ENCODE measurements at regions not wholly inside any gene's neighbourhood (a gene's known extent, or its start where the extent isn't known, plus 50 kb on each side); places are given as distances from the start of the nearest gene placed in this dataset.

GRCh38 chr16:51670527-51670926, 519.5 kb upstream of the SALL1 start:
- Mint-ChIP-seq H3K27ac (no peak overlapping the region), H3K9me3 (peaks cover 0 to 18% (median 6%) of the 10 kb centered on the region in 8 donors), H3K36me3 (no peaks in the 10 kb centered on the region), H3K4me1 (no peaks in the 10 kb centered on the region), H3K4me3 (no peak overlapping the region), H3K27me3 (no peaks in the 10 kb centered on the region)
- intact Hi-C loops (cut with micrococcal nuclease), result no loop called here
- no peak for DNase-seq
- Histone ChIP-seq H3K36me3 (ENCODE audit: insufficient read depth, low read length) (no peaks in the 10 kb centered on the region), H3K4me3 (ENCODE audit: low read length in 2 of 2) (no peak overlapping the region), H3K4me1 (ENCODE audit: insufficient read depth, low read length) (no peaks in the 10 kb centered on the region), H3K27me3 (ENCODE audit: insufficient read depth, low read length) (no peaks in the 10 kb centered on the region), H3K9me3 (ENCODE audit: control insufficient read depth in 1 of 2, low read length in 2 of 2) (no peaks in the 10 kb centered on the region), H3K27ac (ENCODE audit: low read depth, low read length) (no peak overlapping the region)
- CTCF ChIA-PET (ENCODE audit: partially characterized antibody), result no interaction called here
- POLR2A ChIA-PET (ENCODE audit: partially characterized antibody), result no interaction called here

GRCh38 chr16:51666821-51667220, 515.8 kb upstream of the SALL1 start:
- CTCF ChIA-PET (ENCODE audit: partially characterized antibody), result no interaction called here
- no peaks in the 10 kb centered on the region for H3K27me3 Mint-ChIP-seq
- peaks cover 0 to 32% (median 7%) of the 10 kb centered on the region in 8 donors for H3K9me3 Mint-ChIP-seq
- DNase-seq, result no peak
- Histone ChIP-seq H3K4me1 (ENCODE audit: insufficient read depth, low read length) (no peaks in the 10 kb centered on the region), H3K36me3 (ENCODE audit: insufficient read depth, low read length) (no peaks in the 10 kb centered on the region), H3K9me3 (ENCODE audit: control insufficient read depth in 1 of 2, low read length in 2 of 2) (no peaks in the 10 kb centered on the region), H3K27me3 (ENCODE audit: insufficient read depth, low read length) (no peaks in the 10 kb centered on the region), H3K27ac (ENCODE audit: low read depth, low read length) (no peak overlapping the region), H3K4me3 (ENCODE audit: low read length in 2 of 2) (no peak overlapping the region)
- no peak overlapping the region for H3K27ac Mint-ChIP-seq
- H3K4me1 Mint-ChIP-seq, result no peaks in the 10 kb centered on the region
- peak overlapping the region in 1 of 8 donors; percentile 8 for H3K4me3 Mint-ChIP-seq
- intact Hi-C loops (cut with micrococcal nuclease), result no loop called here
- POLR2A ChIA-PET (ENCODE audit: partially characterized antibody), result no interaction called here
- no peaks in the 10 kb centered on the region for H3K36me3 Mint-ChIP-seq

- DNase-seq, result no peak
- H3K27ac ChIP-seq (ENCODE audit: low read depth, low read length), result no peak overlapping the region
- ChIA-PET CTCF (ENCODE audit: partially characterized antibody) (no interaction called here), POLR2A (ENCODE audit: partially characterized antibody) (no interaction called here)
- no peaks in the 10 kb centered on the region for H3K4me1 ChIP-seq (ENCODE audit: insufficient read depth, low read length)
- no peaks in the 10 kb centered on the region for H3K4me1 Mint-ChIP-seq
- no peaks in the 10 kb centered on the region for H3K27me3 ChIP-seq (ENCODE audit: insufficient read depth, low read length)
- H3K27me3 Mint-ChIP-seq, result no peaks in the 10 kb centered on the region
- H3K27ac Mint-ChIP-seq, result no peak overlapping the region
- H3K36me3 Mint-ChIP-seq, result no peaks in the 10 kb centered on the region
- no peak overlapping the region for H3K4me3 Mint-ChIP-seq
- peaks cover 0 to 33% (median 7%) of the 10 kb centered on the region in 8 donors for H3K9me3 Mint-ChIP-seq
- H3K9me3 ChIP-seq (ENCODE audit: control insufficient read depth in 1 of 2, low read length in 2 of 2), result no peaks in the 10 kb centered on the region
- intact Hi-C loops (cut with micrococcal nuclease), result no loop called here
- no peaks in the 10 kb centered on the region for H3K36me3 ChIP-seq (ENCODE audit: insufficient read depth, low read length)
- no peak overlapping the region for H3K4me3 ChIP-seq (ENCODE audit: low read length in 2 of 2)
Measured at GRCh38 chr16:51666074-51666473, 515.0 kb upstream of the SALL1 start.

- no peaks in the 10 kb centered on the region for H3K9me3 ChIP-seq (ENCODE audit: control insufficient read depth in 1 of 2, low read length in 2 of 2)
- intact Hi-C loops (cut with micrococcal nuclease), result no loop called here
- no peak overlapping the region for H3K4me3 Mint-ChIP-seq
- no peaks in the 10 kb centered on the region for H3K36me3 ChIP-seq (ENCODE audit: insufficient read depth, low read length)
- ChIA-PET POLR2A (ENCODE audit: partially characterized antibody) (no interaction called here), CTCF (ENCODE audit: partially characterized antibody) (no interaction called here)
- no peak overlapping the region for H3K4me3 ChIP-seq (ENCODE audit: low read length in 2 of 2)
- H3K27ac Mint-ChIP-seq, result no peak overlapping the region
- H3K4me1 ChIP-seq (ENCODE audit: insufficient read depth, low read length), result no peaks in the 10 kb centered on the region
- DNase-seq, result no peak
- H3K27me3 ChIP-seq (ENCODE audit: insufficient read depth, low read length), result no peaks in the 10 kb centered on the region
- H3K27ac ChIP-seq (ENCODE audit: low read depth, low read length), result no peak overlapping the region
- H3K4me1 Mint-ChIP-seq, result no peaks in the 10 kb centered on the region
- peaks cover 0 to 33% (median 7%) of the 10 kb centered on the region in 8 donors for H3K9me3 Mint-ChIP-seq
- no peaks in the 10 kb centered on the region for H3K36me3 Mint-ChIP-seq
- H3K27me3 Mint-ChIP-seq, result no peaks in the 10 kb centered on the region
Measured at GRCh38 chr16:51665436-51665998, 514.4 kb upstream of the SALL1 start.

GRCh38 chr16:51658531-51658930, 507.5 kb upstream of the SALL1 start:
- no peaks in the 10 kb centered on the region for H3K4me1 Mint-ChIP-seq
- DNase-seq, result no peak
- no peak overlapping the region for H3K27ac Mint-ChIP-seq
- Histone ChIP-seq H3K9me3 (ENCODE audit: control insufficient read depth in 1 of 2, low read length in 2 of 2) (no peaks in the 10 kb centered on the region), H3K4me1 (ENCODE audit: insufficient read depth, low read length) (no peaks in the 10 kb centered on the region), H3K4me3 (ENCODE audit: low read length in 2 of 2) (no peak overlapping the region), H3K27ac (ENCODE audit: low read depth, low read length) (no peak overlapping the region), H3K27me3 (ENCODE audit: insufficient read depth, low read length) (no peaks in the 10 kb centered on the region), H3K36me3 (ENCODE audit: insufficient read depth, low read length) (no peaks in the 10 kb centered on the region)
- CTCF ChIA-PET (ENCODE audit: partially characterized antibody), result no interaction called here
- H3K27me3 Mint-ChIP-seq, result peaks cover 0 to 1% of the 10 kb centered on the region in 2 donors
- POLR2A ChIA-PET (ENCODE audit: partially characterized antibody), result no interaction called here
- intact Hi-C loops (cut with micrococcal nuclease), result no loop called here
- peaks cover 0 to 19% (median 4%) of the 10 kb centered on the region in 8 donors for H3K9me3 Mint-ChIP-seq
- no peaks in the 10 kb centered on the region for H3K36me3 Mint-ChIP-seq
- no peak overlapping the region for H3K4me3 Mint-ChIP-seq

- POLR2A ChIA-PET (ENCODE audit: partially characterized antibody), result no interaction called here
- intact Hi-C loops (cut with micrococcal nuclease), result no loop called here
- H3K4me1 ChIP-seq (ENCODE audit: insufficient read depth, low read length), result no peaks in the 10 kb centered on the region
Measured at GRCh38 chr16:51657848-51658247, 506.8 kb upstream of the SALL1 start.

GRCh38 chr16:51655249-51655648, 504.2 kb upstream of the SALL1 start:
- Histone ChIP-seq H3K27ac (ENCODE audit: low read depth, low read length) (no peak overlapping the region), H3K27me3 (ENCODE audit: insufficient read depth, low read length) (no peaks in the 10 kb centered on the region), H3K4me3 (ENCODE audit: low read length in 2 of 2) (no peak overlapping the region), H3K9me3 (ENCODE audit: control insufficient read depth in 1 of 2, low read length in 2 of 2) (no peaks in the 10 kb centered on the region), H3K36me3 (ENCODE audit: insufficient read depth, low read length) (no peaks in the 10 kb centered on the region), H3K4me1 (ENCODE audit: insufficient read depth, low read length) (no peaks in the 10 kb centered on the region)
- no peak for DNase-seq
- peaks cover 0 to 1% of the 10 kb centered on the region in 2 donors for H3K27me3 Mint-ChIP-seq
- no peak overlapping the region for H3K4me3 Mint-ChIP-seq
- H3K36me3 Mint-ChIP-seq, result no peaks in the 10 kb centered on the region
- intact Hi-C loops (cut with micrococcal nuclease), result no loop called here
- peaks cover 0 to 12% (median 5%) of the 10 kb centered on the region in 8 donors for H3K9me3 Mint-ChIP-seq
- no peaks in the 10 kb centered on the region for H3K4me1 Mint-ChIP-seq
- POLR2A ChIA-PET (ENCODE audit: partially characterized antibody), result no interaction called here
- CTCF ChIA-PET (ENCODE audit: partially characterized antibody), result no interaction called here
- H3K27ac Mint-ChIP-seq, result no peak overlapping the region

More at GRCh38 chr16:51657848-51658247, 506.8 kb upstream of the SALL1 start:
- Histone ChIP-seq H3K27ac (ENCODE audit: low read depth, low read length) (no peak overlapping the region), H3K4me3 (ENCODE audit: low read length in 2 of 2) (no peak overlapping the region), H3K27me3 (ENCODE audit: insufficient read depth, low read length) (no peaks in the 10 kb centered on the region), H3K9me3 (ENCODE audit: control insufficient read depth in 1 of 2, low read length in 2 of 2) (no peaks in the 10 kb centered on the region), H3K36me3 (ENCODE audit: insufficient read depth, low read length) (no peaks in the 10 kb centered on the region)
- no peak overlapping the region for H3K4me3 Mint-ChIP-seq
- H3K9me3 Mint-ChIP-seq, result peaks cover 0 to 15% (median 5%) of the 10 kb centered on the region in 8 donors
- H3K4me1 Mint-ChIP-seq, result no peaks in the 10 kb centered on the region
- CTCF ChIA-PET (ENCODE audit: partially characterized antibody), result no interaction called here
- peaks cover 0 to 1% of the 10 kb centered on the region in 2 donors for H3K27me3 Mint-ChIP-seq
- H3K27ac Mint-ChIP-seq, result no peak overlapping the region
- no peaks in the 10 kb centered on the region for H3K36me3 Mint-ChIP-seq
- DNase-seq, result no peak

- Mint-ChIP-seq H3K9me3 (peaks cover 2 to 22% (median 5%) of the 10 kb centered on the region in 8 donors), H3K4me1 (no peaks in the 10 kb centered on the region), H3K27ac (no peak overlapping the region), H3K36me3 (no peaks in the 10 kb centered on the region), H3K27me3 (peaks cover 0 to 1% of the 10 kb centered on the region in 2 donors), H3K4me3 (no peak overlapping the region)
- no peaks in the 10 kb centered on the region for H3K4me1 ChIP-seq (ENCODE audit: insufficient read depth, low read length)
- no peaks in the 10 kb centered on the region for H3K27me3 ChIP-seq (ENCODE audit: insufficient read depth, low read length)
- H3K27ac ChIP-seq (ENCODE audit: low read depth, low read length), result no peak overlapping the region
- ChIA-PET CTCF (ENCODE audit: partially characterized antibody) (no interaction called here), POLR2A (ENCODE audit: partially characterized antibody) (no interaction called here)
- H3K9me3 ChIP-seq (ENCODE audit: control insufficient read depth in 1 of 2, low read length in 2 of 2), result no peaks in the 10 kb centered on the region
- H3K36me3 ChIP-seq (ENCODE audit: insufficient read depth, low read length), result no peaks in the 10 kb centered on the region
- H3K4me3 ChIP-seq (ENCODE audit: low read length in 2 of 2), result no peak overlapping the region
- DNase-seq, result no peak
- intact Hi-C loops (cut with micrococcal nuclease), result no loop called here
Measured at GRCh38 chr16:51651061-51651466, 500.0 kb upstream of the SALL1 start.

Measured in CD4-positive, alpha-beta memory T cell (primary cell).